Nephron progenitor cell (in vitro differentiated cells): ENCODE measurements at regions not wholly inside any gene's neighbourhood (a gene's known extent, or its start where the extent isn't known, plus 50 kb on each side); places are given as distances from the start of the nearest gene placed in this dataset.

Experiments used
- DNase-seq: peaks from one replicate; pipeline ENCODE4 v3.0.0; 2021
- H3K27ac Mint-ChIP-seq: 2 replicates; pipeline ENCODE4 v1.8.0; 2021; ENCODE audit warnings: mild to moderate bottlenecking, moderate library complexity, mixed read lengths
- H3K27me3 Mint-ChIP-seq: 2 replicates; pipeline ENCODE4 v1.8.0; 2021; ENCODE audit warnings: mild to moderate bottlenecking, low read depth, mixed read lengths; ENCODE audit not compliant: poor library complexity
- H3K36me3 Mint-ChIP-seq: 2 replicates; pipeline ENCODE4 v1.8.0; 2021; ENCODE audit warnings: low read depth, mixed read lengths
- H3K4me1 Mint-ChIP-seq: 2 replicates; pipeline ENCODE4 v1.8.0; 2021; ENCODE audit warnings: mixed read lengths
- H3K4me3 Mint-ChIP-seq: 2 replicates; pipeline ENCODE4 v1.8.0; 2021; ENCODE audit warnings: mild to moderate bottlenecking, moderate library complexity, mixed read lengths
- H3K9me3 Mint-ChIP-seq: 2 replicates; pipeline ENCODE4 v1.8.0; 2021; ENCODE audit warnings: mild to moderate bottlenecking, moderate library complexity, mixed read lengths
- CTCF ChIP-seq: fragments of 200-600 bp; sonication (generic); IDR thresholded peaks from 2 replicates; pipeline ENCODE4 v1.5.0; 2021; ENCODE audit warnings: antibody characterized with exemption

GRCh38 chr7:69433081-69433480, 165.2 kb upstream of the AUTS2 start:
- peaks cover 3% of the 10 kb centered on the region for H3K9me3 Mint-ChIP-seq
- peaks cover 15% of the 10 kb centered on the region for H3K27me3 Mint-ChIP-seq
- peaks cover 26% of the 10 kb centered on the region for H3K4me1 Mint-ChIP-seq
- no peak for DNase-seq
- no peak for TF ChIP-seq CTCF
- no peaks in the 10 kb centered on the region for H3K36me3 Mint-ChIP-seq
- H3K27ac Mint-ChIP-seq = no peak overlapping the region
- no peak overlapping the region for H3K4me3 Mint-ChIP-seq

GRCh38 chr7:69434398-69434815, 163.9 kb upstream of the AUTS2 start:
- Mint-ChIP-seq H3K27ac (no peak overlapping the region), H3K27me3 (peaks cover 11% of the 10 kb centered on the region), H3K36me3 (no peaks in the 10 kb centered on the region), H3K9me3 (peaks cover 3% of the 10 kb centered on the region), H3K4me3 (no peak overlapping the region), H3K4me1 (peaks cover 33% of the 10 kb centered on the region)
- no peak for TF ChIP-seq CTCF
- DNase-seq = no peak

GRCh38 chr7:69435711-69436110, 162.6 kb upstream of the AUTS2 start:
- peaks cover 8% of the 10 kb centered on the region for H3K9me3 Mint-ChIP-seq
- peaks cover 21% of the 10 kb centered on the region for H3K4me1 Mint-ChIP-seq
- H3K4me3 Mint-ChIP-seq = no peak overlapping the region
- peaks cover 14% of the 10 kb centered on the region for H3K27me3 Mint-ChIP-seq
- no peaks in the 10 kb centered on the region for H3K36me3 Mint-ChIP-seq
- H3K27ac Mint-ChIP-seq = no peak overlapping the region
- DNase-seq = no peak
- TF ChIP-seq CTCF = no peak

GRCh38 chr7:69436946-69437345, 161.3 kb upstream of the AUTS2 start:
- Mint-ChIP-seq H3K36me3 (no peaks in the 10 kb centered on the region), H3K9me3 (peaks cover 8% of the 10 kb centered on the region), H3K4me1 (peaks cover 9% of the 10 kb centered on the region), H3K27ac (no peak overlapping the region), H3K27me3 (peaks cover 9% of the 10 kb centered on the region), H3K4me3 (no peak overlapping the region)
- DNase-seq = no peak
- TF ChIP-seq CTCF = no peak

- peaks cover 6% of the 10 kb centered on the region for H3K4me1 Mint-ChIP-seq
- H3K9me3 Mint-ChIP-seq = peaks cover 16% of the 10 kb centered on the region
- H3K27ac Mint-ChIP-seq = no peak overlapping the region
- H3K4me3 Mint-ChIP-seq = no peak overlapping the region
- H3K36me3 Mint-ChIP-seq = no peaks in the 10 kb centered on the region
- TF ChIP-seq CTCF = no peak
- no peak for DNase-seq
- peaks cover 6% of the 10 kb centered on the region for H3K27me3 Mint-ChIP-seq
Measured at GRCh38 chr7:69438584-69439412, 159.5 kb upstream of the AUTS2 start.
